ENCODE measurements at regions not wholly inside any gene's neighbourhood (a gene's known extent, or its start where the extent isn't known, plus 50 kb on each side); places are given as distances from the start of the nearest gene placed in this dataset.

DNA sequence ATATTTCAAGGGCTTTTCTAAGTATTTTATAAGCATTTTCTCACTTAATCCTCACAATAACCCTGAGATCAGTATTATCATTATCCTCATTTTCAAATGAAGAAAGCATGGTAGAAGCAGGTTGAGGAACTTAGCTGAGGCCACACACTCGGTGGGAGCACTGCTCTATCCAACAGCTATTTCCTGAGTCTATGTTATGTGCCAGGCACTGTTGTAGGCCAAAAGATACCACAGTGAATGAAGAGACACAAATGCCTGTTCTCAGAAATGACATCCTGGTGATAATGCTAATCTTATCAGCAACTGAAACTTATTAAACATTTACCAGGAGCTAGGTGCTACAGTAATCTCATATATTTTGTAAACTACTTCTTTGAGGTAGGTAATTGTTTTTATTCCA is 553.9 kb upstream of the ARGLU1 start:
- TF ChIP-seq, protein P1, sequence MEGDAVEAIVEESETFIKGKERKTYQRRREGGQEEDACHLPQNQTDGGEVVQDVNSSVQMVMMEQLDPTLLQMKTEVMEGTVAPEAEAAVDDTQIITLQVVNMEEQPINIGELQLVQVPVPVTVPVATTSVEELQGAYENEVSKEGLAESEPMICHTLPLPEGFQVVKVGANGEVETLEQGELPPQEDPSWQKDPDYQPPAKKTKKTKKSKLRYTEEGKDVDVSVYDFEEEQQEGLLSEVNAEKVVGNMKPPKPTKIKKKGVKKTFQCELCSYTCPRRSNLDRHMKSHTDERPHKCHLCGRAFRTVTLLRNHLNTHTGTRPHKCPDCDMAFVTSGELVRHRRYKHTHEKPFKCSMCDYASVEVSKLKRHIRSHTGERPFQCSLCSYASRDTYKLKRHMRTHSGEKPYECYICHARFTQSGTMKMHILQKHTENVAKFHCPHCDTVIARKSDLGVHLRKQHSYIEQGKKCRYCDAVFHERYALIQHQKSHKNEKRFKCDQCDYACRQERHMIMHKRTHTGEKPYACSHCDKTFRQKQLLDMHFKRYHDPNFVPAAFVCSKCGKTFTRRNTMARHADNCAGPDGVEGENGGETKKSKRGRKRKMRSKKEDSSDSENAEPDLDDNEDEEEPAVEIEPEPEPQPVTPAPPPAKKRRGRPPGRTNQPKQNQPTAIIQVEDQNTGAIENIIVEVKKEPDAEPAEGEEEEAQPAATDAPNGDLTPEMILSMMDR (conservative IDR thresholded peaks at IDR 0.05 in 1 of 2, IDR thresholded peaks at IDR 0.05 in 1 of 2; ENCODE audit: extremely low read depth in 1 of 2, insufficient read depth in 1 of 2, low read depth in 1 of 2, low read length in 2 of 2): no peak
- TF ChIP-seq EZH2 (IDR thresholded peaks at IDR 0.05; ENCODE audit: borderline replicate concordance, low read length): no peak
